Nephron progenitor cell (in vitro differentiated cells): ENCODE measurements at regions not wholly inside any gene's neighbourhood (a gene's known extent, or its start where the extent isn't known, plus 50 kb on each side); places are given as distances from the start of the nearest gene placed in this dataset.

ENCODE experiments used
- DNase-seq: peaks from one replicate; pipeline ENCODE4 v3.0.0; 2021
- H3K27ac Mint-ChIP-seq: 2 replicates; pipeline ENCODE4 v1.8.0; 2021; ENCODE audit warnings: mild to moderate bottlenecking, moderate library complexity, mixed read lengths
- H3K27me3 Mint-ChIP-seq: 2 replicates; pipeline ENCODE4 v1.8.0; 2021; ENCODE audit warnings: mild to moderate bottlenecking, low read depth, mixed read lengths; ENCODE audit not compliant: poor library complexity
- H3K36me3 Mint-ChIP-seq: 2 replicates; pipeline ENCODE4 v1.8.0; 2021; ENCODE audit warnings: low read depth, mixed read lengths
- H3K4me1 Mint-ChIP-seq: 2 replicates; pipeline ENCODE4 v1.8.0; 2021; ENCODE audit warnings: mixed read lengths
- H3K4me3 Mint-ChIP-seq: 2 replicates; pipeline ENCODE4 v1.8.0; 2021; ENCODE audit warnings: mild to moderate bottlenecking, moderate library complexity, mixed read lengths
- H3K9me3 Mint-ChIP-seq: 2 replicates; pipeline ENCODE4 v1.8.0; 2021; ENCODE audit warnings: mild to moderate bottlenecking, moderate library complexity, mixed read lengths
- TF ChIP-seq, protein P1 (sequence below): fragments of 200-600 bp; sonication (generic); IDR thresholded peaks from 2 replicates; pipeline ENCODE4 v1.5.0; 2021; ENCODE audit warnings: antibody characterized with exemption

DNA sequence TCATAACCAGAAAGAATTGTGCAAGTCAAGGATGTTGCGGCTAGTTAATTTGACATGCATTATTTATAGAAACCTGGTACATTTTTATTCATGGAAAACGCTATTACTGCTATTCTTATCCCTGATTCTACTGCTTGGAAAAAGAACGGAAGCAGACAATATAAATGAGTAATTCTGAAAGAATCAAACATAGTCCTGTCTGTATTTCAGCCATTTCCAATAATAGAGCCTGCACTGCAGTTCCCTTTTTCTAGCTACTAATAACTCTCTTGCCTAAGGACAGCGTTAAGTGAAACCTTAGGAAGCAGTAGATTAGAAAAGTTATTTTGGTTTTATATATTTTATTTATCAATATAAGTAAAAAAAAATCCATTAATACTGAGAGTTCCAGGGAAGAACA lies 414.9 kb downstream of the CYLC2 start:
- Mint-ChIP-seq H3K4me3 (no peak overlapping the region), H3K27ac (no peak overlapping the region), H3K4me1 (no peaks in the 10 kb centered on the region), H3K27me3 (no peaks in the 10 kb centered on the region), H3K9me3 (no peaks in the 10 kb centered on the region), H3K36me3 (no peaks in the 10 kb centered on the region)
- TF ChIP-seq, protein P1, sequence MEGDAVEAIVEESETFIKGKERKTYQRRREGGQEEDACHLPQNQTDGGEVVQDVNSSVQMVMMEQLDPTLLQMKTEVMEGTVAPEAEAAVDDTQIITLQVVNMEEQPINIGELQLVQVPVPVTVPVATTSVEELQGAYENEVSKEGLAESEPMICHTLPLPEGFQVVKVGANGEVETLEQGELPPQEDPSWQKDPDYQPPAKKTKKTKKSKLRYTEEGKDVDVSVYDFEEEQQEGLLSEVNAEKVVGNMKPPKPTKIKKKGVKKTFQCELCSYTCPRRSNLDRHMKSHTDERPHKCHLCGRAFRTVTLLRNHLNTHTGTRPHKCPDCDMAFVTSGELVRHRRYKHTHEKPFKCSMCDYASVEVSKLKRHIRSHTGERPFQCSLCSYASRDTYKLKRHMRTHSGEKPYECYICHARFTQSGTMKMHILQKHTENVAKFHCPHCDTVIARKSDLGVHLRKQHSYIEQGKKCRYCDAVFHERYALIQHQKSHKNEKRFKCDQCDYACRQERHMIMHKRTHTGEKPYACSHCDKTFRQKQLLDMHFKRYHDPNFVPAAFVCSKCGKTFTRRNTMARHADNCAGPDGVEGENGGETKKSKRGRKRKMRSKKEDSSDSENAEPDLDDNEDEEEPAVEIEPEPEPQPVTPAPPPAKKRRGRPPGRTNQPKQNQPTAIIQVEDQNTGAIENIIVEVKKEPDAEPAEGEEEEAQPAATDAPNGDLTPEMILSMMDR: no peak
- DNase-seq: no peak

DNA sequence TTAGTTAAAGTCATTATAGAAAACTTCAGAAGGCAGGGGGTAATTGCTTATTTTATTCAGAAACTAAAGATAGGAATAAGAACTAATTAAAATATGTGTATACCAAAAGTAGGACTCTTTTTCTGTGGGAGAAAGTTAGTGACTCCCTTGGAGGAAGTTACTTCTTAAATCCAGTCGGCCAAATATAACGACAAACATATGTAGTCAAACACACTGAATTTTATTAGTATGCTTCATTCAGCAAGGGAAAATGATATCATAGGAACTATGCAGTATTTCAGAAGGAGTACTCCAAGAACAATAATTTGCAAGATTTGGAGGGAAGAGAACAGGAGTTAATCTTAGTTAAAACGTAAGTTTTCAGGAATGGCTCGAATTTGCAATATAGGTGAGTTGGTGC lies 432.6 kb downstream of the CYLC2 start:
- no peak for DNase-seq
- H3K27ac Mint-ChIP-seq: no peak overlapping the region
- no peaks in the 10 kb centered on the region for H3K4me1 Mint-ChIP-seq
- TF ChIP-seq, protein P1: no peak
- no peak overlapping the region for H3K4me3 Mint-ChIP-seq
- no peaks in the 10 kb centered on the region for H3K27me3 Mint-ChIP-seq
- no peaks in the 10 kb centered on the region for H3K36me3 Mint-ChIP-seq
- H3K9me3 Mint-ChIP-seq: no peaks in the 10 kb centered on the region

DNA sequence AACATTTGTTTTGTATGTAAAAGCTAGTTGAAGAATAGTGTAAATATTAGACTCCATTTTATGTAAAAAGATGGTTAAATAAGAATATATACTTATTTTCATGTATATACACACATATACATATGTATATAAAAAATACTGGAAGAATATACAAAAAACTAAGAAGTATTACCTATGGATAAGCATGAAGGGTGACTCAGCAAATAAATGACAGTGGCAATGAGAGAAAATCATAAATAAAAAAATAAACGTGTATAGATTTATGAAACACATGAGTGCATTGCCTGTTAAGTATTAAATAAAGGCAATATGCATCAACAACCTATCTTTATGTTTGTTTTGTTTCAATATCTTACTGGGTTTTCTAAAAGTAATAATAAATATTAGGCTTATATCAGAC lies 435.3 kb downstream of the CYLC2 start:
- peaks cover 10% of the 10 kb centered on the region for H3K9me3 Mint-ChIP-seq
- H3K36me3 Mint-ChIP-seq: no peaks in the 10 kb centered on the region
- H3K4me3 Mint-ChIP-seq: no peak overlapping the region
- DNase-seq: no peak
- TF ChIP-seq, protein P1: no peak
- H3K27me3 Mint-ChIP-seq: no peaks in the 10 kb centered on the region
- no peak overlapping the region for H3K27ac Mint-ChIP-seq
- no peaks in the 10 kb centered on the region for H3K4me1 Mint-ChIP-seq

DNA sequence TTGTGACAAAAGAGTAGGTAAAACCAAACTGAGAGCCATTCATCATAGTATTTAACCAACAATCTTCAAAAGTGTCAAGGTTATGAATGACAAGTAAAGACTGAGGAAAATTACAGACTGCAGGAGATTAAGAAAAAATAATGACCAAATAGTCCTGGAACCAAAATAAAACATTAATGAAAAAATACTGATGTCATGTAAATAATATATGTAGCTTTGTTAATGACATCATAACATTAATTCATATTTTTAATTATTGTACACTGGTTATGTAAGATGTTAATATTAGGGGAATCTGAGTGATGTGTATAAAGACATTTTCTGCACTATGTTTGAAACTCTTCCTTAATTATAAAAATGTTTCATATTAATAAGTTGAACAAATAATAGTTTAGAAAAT lies 436.7 kb downstream of the CYLC2 start:
- Mint-ChIP-seq H3K27ac (no peak overlapping the region), H3K27me3 (no peaks in the 10 kb centered on the region), H3K4me1 (no peaks in the 10 kb centered on the region), H3K4me3 (no peak overlapping the region), H3K36me3 (no peaks in the 10 kb centered on the region), H3K9me3 (peaks cover 11% of the 10 kb centered on the region)
- TF ChIP-seq, protein P1: no peak
- DNase-seq: no peak

DNA sequence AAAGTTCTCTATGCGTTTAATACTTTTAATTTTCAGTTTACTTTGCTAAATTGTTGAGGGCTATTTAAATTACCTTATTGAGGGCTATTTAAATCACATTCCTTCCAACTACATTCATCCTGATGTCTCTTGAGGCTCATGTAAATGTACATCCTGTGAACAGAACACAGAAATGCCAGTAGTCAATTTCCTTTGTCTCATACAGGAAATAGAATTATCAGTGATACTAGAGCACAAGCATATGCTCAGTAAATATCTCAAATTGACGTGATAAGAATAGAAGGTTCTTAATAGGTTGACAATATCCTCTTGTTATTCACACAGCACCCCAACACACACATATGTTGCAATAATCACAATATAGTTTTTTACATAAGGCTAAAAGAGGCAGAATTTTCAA lies 449.0 kb downstream of the CYLC2 start:
- H3K9me3 Mint-ChIP-seq: peaks cover 5% of the 10 kb centered on the region
- TF ChIP-seq, protein P1: no peak
- no peak overlapping the region for H3K4me3 Mint-ChIP-seq
- no peak overlapping the region for H3K27ac Mint-ChIP-seq
- DNase-seq: no peak
- H3K4me1 Mint-ChIP-seq: no peaks in the 10 kb centered on the region
- H3K27me3 Mint-ChIP-seq: no peaks in the 10 kb centered on the region
- H3K36me3 Mint-ChIP-seq: no peaks in the 10 kb centered on the region

DNA sequence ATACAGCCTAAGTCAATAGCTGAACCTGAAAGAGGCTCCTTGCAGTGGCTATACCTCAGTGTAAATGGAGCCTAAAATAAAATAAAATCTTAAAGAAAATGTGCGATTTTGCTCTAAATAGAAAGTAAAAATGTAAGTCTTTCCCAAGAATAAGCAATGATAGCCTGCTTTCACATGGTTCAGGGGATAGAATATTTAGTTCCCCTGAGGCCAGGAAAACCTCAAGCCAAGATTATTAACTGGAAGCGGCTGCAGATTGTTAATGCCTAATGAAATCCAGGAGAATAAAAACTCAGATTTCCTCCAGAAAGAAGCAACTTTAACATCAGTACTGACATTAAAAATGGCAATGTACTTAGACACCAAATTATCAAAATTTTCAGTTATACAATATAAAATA lies 463.7 kb downstream of the CYLC2 start:
- no peaks in the 10 kb centered on the region for H3K36me3 Mint-ChIP-seq
- no peaks in the 10 kb centered on the region for H3K9me3 Mint-ChIP-seq
- no peaks in the 10 kb centered on the region for H3K4me1 Mint-ChIP-seq
- H3K27me3 Mint-ChIP-seq: peaks cover 7% of the 10 kb centered on the region
- TF ChIP-seq, protein P1: no peak
- no peak overlapping the region for H3K4me3 Mint-ChIP-seq
- H3K27ac Mint-ChIP-seq: no peak overlapping the region
- no peak for DNase-seq
